ENCODE measurements at regions not wholly inside any gene's neighbourhood (a gene's known extent, or its start where the extent isn't known, plus 50 kb on each side); places are given as distances from the start of the nearest gene placed in this dataset.

DNA sequence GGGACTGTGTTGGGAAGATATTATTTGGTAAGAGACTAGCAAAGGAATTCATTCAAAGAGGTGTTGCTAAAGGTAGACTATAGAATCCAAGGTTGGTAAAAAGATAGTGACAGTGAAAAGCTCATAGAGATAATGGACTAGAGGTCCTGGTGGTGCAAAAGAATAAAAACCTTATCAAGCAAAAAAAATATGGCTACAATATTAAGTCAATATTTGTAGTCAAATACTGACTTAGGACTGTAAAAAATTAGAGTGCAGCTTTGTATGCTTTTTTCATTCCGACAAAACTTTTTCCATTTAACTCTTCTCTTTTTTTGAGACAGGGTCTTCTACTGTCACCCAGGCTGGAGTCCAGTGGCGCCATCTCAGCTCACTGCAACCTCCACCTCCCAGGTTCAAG lies 444.0 kb upstream of the AGTR1 start:
- no peak for DNase-seq
- Mint-ChIP-seq H3K4me1 (peaks cover 10% of the 10 kb centered on the region), H3K27ac (no peak overlapping the region), H3K4me3 (no peak overlapping the region), H3K36me3 (ENCODE audit: low read depth) (no peaks in the 10 kb centered on the region), H3K27me3 (ENCODE audit: insufficient read depth) (no peaks in the 10 kb centered on the region), H3K9me3 (peaks cover 15% of the 10 kb centered on the region)
- no peak overlapping the region for H3K9ac ChIP-seq (ENCODE audit: extremely low read depth, low read length, poor library complexity, severe bottlenecking)
- TF ChIP-seq, protein P1, sequence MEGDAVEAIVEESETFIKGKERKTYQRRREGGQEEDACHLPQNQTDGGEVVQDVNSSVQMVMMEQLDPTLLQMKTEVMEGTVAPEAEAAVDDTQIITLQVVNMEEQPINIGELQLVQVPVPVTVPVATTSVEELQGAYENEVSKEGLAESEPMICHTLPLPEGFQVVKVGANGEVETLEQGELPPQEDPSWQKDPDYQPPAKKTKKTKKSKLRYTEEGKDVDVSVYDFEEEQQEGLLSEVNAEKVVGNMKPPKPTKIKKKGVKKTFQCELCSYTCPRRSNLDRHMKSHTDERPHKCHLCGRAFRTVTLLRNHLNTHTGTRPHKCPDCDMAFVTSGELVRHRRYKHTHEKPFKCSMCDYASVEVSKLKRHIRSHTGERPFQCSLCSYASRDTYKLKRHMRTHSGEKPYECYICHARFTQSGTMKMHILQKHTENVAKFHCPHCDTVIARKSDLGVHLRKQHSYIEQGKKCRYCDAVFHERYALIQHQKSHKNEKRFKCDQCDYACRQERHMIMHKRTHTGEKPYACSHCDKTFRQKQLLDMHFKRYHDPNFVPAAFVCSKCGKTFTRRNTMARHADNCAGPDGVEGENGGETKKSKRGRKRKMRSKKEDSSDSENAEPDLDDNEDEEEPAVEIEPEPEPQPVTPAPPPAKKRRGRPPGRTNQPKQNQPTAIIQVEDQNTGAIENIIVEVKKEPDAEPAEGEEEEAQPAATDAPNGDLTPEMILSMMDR (conservative IDR thresholded peaks at IDR 0.05), result no peak
- no peaks in the 10 kb centered on the region for H3K27me3 ChIP-seq (ENCODE audit: control insufficient read depth, insufficient read depth, low read length, poor library complexity, severe bottlenecking)
- H3K9me3 ChIP-seq (ENCODE audit: control insufficient read depth, low read length), result peaks cover 17% of the 10 kb centered on the region
- H3K27ac ChIP-seq (ENCODE audit: low read depth, low read length), result no peak overlapping the region
- H3K4me1 ChIP-seq (ENCODE audit: control insufficient read depth, insufficient read depth, low read length), result peaks cover 8% of the 10 kb centered on the region
- 90 to 96% methylated on average over 2 of the region's 2 CpGs for WGBS, 2 experiments (ENCODE audit: insufficient coverage in 1 of 2, insufficient read length in 1 of 2)
- H3K36me3 ChIP-seq (ENCODE audit: control insufficient read depth, insufficient read depth, low read length), result no peaks in the 10 kb centered on the region
- no peak overlapping the region for H3K4me3 ChIP-seq (ENCODE audit: low read length)

DNA sequence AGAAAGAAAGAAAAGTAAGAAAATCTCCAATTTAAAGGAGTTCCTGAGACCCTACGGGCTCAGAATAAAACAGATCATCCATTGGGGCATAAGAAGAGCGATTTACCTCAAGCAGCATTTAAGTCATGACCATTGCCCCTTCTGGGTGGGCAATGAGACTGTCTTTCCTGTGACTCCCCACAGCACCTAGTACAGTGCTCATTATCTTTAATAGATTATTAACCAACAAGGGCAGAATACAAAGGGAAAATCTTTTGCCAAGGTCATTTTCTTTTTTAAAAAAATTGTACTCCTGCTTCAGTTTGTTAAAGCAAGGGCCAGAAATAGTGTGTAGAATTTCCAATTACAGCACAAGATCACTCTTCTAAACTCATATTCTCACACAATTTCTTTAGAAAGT lies 443.3 kb upstream of the AGTR1 start:
- Histone ChIP-seq H3K27me3 (ENCODE audit: control insufficient read depth, insufficient read depth, low read length, poor library complexity, severe bottlenecking) (no peaks in the 10 kb centered on the region), H3K27ac (ENCODE audit: low read depth, low read length) (no peak overlapping the region), H3K9me3 (ENCODE audit: control insufficient read depth, low read length) (peaks cover 24% of the 10 kb centered on the region), H3K4me3 (ENCODE audit: low read length) (no peak overlapping the region), H3K4me1 (ENCODE audit: control insufficient read depth, insufficient read depth, low read length) (peaks cover 8% of the 10 kb centered on the region), H3K9ac (ENCODE audit: extremely low read depth, low read length, poor library complexity, severe bottlenecking) (no peak overlapping the region), H3K36me3 (ENCODE audit: control insufficient read depth, insufficient read depth, low read length) (no peaks in the 10 kb centered on the region)
- no peak for DNase-seq
- H3K27me3 Mint-ChIP-seq (ENCODE audit: insufficient read depth), result no peaks in the 10 kb centered on the region
- peaks cover 10% of the 10 kb centered on the region for H3K4me1 Mint-ChIP-seq
- H3K9me3 Mint-ChIP-seq, result peaks cover 22% of the 10 kb centered on the region
- no peak overlapping the region for H3K4me3 Mint-ChIP-seq
- H3K27ac Mint-ChIP-seq, result no peak overlapping the region
- no peaks in the 10 kb centered on the region for H3K36me3 Mint-ChIP-seq (ENCODE audit: low read depth)
- TF ChIP-seq, protein P1 (conservative IDR thresholded peaks at IDR 0.05), result no peak
- 99 to 100% methylated on average over 2 of the region's 2 CpGs for WGBS, 2 experiments (ENCODE audit: insufficient coverage in 1 of 2, insufficient read length in 1 of 2)

DNA sequence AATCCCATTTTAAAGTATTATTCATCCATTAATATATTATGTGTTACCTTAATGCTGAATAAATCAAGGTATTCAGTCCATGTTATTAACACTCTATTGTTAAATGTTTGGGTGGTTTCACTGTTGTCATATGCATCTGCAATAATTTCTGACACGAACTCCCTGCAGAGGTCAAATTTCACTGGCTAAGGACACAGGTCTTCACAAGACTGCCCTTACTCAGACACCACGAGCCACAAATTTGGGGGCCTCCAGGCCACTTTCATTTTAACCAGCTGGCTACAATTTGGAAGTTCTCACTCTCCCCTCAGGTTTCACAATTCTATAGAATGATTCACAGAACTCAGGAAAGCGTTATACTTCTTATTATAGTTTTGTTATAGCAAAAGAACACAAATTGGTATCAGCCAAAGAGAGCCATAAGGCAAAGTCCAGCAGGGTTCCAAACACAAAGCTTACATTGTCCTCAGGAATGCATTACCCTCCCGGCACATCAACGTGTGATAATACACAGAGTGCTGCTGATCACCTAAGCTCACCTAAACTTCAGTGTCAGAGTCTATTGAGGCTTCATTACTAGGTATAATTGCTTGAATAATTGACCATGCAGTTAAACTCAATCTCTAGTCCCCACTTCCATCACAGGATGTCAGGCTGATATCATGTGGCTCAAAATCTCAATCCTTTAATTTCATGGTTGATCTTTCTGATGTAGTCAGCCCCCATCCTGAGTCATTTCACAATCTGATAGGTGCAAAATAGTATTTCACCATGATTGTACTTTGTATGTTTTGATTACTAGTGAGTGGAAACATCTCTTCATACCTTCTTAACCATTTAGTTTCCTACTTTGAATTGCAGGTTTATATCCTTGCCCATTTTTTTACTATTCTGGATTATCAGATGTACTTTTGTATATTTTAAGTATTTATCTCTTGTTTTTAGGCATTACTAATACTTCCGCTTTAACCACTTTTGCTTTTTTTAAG lies 441.4 kb upstream of the AGTR1 start:
- Mint-ChIP-seq H3K36me3 (ENCODE audit: low read depth) (no peaks in the 10 kb centered on the region), H3K9me3 (peaks cover 23% of the 10 kb centered on the region), H3K27me3 (ENCODE audit: insufficient read depth) (no peaks in the 10 kb centered on the region), H3K4me3 (no peak overlapping the region), H3K4me1 (peaks cover 14% of the 10 kb centered on the region), H3K27ac (no peak overlapping the region)
- Histone ChIP-seq H3K9me3 (ENCODE audit: control insufficient read depth, low read length) (peaks cover 28% of the 10 kb centered on the region), H3K4me3 (ENCODE audit: low read length) (peak overlapping the region; percentile 25), H3K27me3 (ENCODE audit: control insufficient read depth, insufficient read depth, low read length, poor library complexity, severe bottlenecking) (no peaks in the 10 kb centered on the region), H3K4me1 (ENCODE audit: control insufficient read depth, insufficient read depth, low read length) (peaks cover 8% of the 10 kb centered on the region), H3K36me3 (ENCODE audit: control insufficient read depth, insufficient read depth, low read length) (no peaks in the 10 kb centered on the region), H3K27ac (ENCODE audit: low read depth, low read length) (no peak overlapping the region), H3K9ac (ENCODE audit: extremely low read depth, low read length, poor library complexity, severe bottlenecking) (no peak overlapping the region)
- TF ChIP-seq, protein P1 (conservative IDR thresholded peaks at IDR 0.05), result no peak
- 55 to 77% methylated on average over 2 to 5 of the region's 6 CpGs for WGBS, 2 experiments (ENCODE audit: insufficient coverage in 1 of 2, insufficient read length in 1 of 2)
- DNase-seq, result no peak
